K562 (cell line): ENCODE measurements at regions not wholly inside any gene's neighbourhood (a gene's known extent, or its start where the extent isn't known, plus 50 kb on each side); places are given as distances from the start of the nearest gene placed in this dataset.

Experiments used
- AFF1 ChIP-seq, 2 experiments: fragments of 450-650 bp; IDR thresholded peaks; 2 replicates each; pipeline ENCODE4 v1.6.1; 2018; ENCODE audit warnings: mild to moderate bottlenecking in 2 of 2, low read depth in 1 of 2; ENCODE audit not compliant: partially characterized antibody in 2 of 2
- ATF3 ChIP-seq, 2 experiments: fragments of 450-650 bp in 1 of 2; sonication (generic) in 1 of 2; formaldehyde crosslinking in 1 of 2; IDR thresholded peaks in 1 of 2; conservative IDR thresholded peaks in 1 of 2; 2 replicates each; pipeline versions ENCODE4 v1.6.1 to v1.8.1; 2016 to 2023; ENCODE audit warnings: mild to moderate bottlenecking in 2 of 2, moderate library complexity in 2 of 2, inconsistent platforms in 1 of 2, missing genetic modification reagents in 1 of 2
- ATF7 ChIP-seq: fragments of 450-650 bp; IDR thresholded peaks from 2 replicates; pipeline ENCODE4 v1.7.1; 2014; ENCODE audit warnings: mild to moderate bottlenecking, moderate library complexity
- HCFC1 ChIP-seq: IDR thresholded peaks from 2 replicates; pipeline ENCODE4 v1.6.1; 2012; ENCODE audit warnings: low read depth, low read length, improper control_type of control experiment
- ILK ChIP-seq: fragments of 450-650 bp; IDR thresholded peaks from 2 replicates; pipeline ENCODE4 v1.6.1; 2016; ENCODE audit warnings: missing genetic modification characterization, low read depth, mild to moderate bottlenecking, missing compliant biosample characterization, moderate library complexity, borderline replicate concordance
- NCOA2 ChIP-seq, 2 experiments: fragments of 450-650 bp; IDR thresholded peaks; 2 replicates each; pipeline ENCODE4 v1.6.1; 2018; ENCODE audit warnings: mild to moderate bottlenecking in 2 of 2, moderate library complexity in 1 of 2; ENCODE audit not compliant: partially characterized antibody in 2 of 2
- PHF21A ChIP-seq: fragments of 450-650 bp; IDR thresholded peaks from 2 replicates; pipeline ENCODE4 v1.6.1; 2017; ENCODE audit warnings: low read depth, borderline replicate concordance
- PRMT5 ChIP-seq: sonication (generic); formaldehyde crosslinking; IDR thresholded peaks from 2 replicates; pipeline ENCODE4 v1.5.0; 2020; ENCODE audit warnings: missing genetic modification reagents
- TCF7 ChIP-seq: sonication (generic); IDR thresholded peaks from 2 replicates; pipeline ENCODE4 v1.6.1; 2016; ENCODE audit warnings: antibody characterized with exemption, borderline replicate concordance

DNA sequence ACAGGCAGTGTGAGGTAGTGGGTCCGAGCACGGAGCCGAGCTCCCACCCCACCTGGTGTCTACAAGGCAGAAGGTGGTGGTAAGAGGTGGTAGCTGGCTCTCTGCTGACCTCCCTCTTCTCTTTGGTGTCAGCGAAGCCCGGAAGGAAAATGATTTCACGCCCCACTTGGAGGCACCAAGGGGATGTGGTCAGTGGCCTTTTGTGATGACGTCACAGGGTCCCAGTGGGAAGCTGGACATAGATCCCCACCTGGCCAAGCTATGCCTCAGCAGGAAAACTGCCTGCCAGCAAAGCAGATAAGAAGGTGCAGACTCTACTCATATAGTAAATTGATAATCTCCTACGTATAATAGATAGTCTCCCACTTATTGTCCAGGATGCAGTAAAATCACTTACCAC is 183.7 kb upstream of the ALKAL2 start (continued):
- no peak for TF ChIP-seq AFF1 (IDR thresholded peaks at IDR 0.05; ENCODE audit: low read depth in 1 of 2, partially characterized antibody in 2 of 2)
- peak; percentile 58; the same call in 1 of the 2 replicates for TF ChIP-seq ATF7
- no peak for TF ChIP-seq PRMT5
- no peak for TF ChIP-seq PHF21A
- TF ChIP-seq ATF3 (IDR thresholded peaks at IDR 0.05), result peak; percentile 48; the same call in 1 of the 2 replicates
- TF ChIP-seq ATF3 (CRISPR knock-in tag; conservative IDR thresholded peaks at IDR 0.05), result no peak
- TF ChIP-seq NCOA2 (IDR thresholded peaks at IDR 0.05; ENCODE audit: partially characterized antibody in 2 of 2), result no peak
- TF ChIP-seq TCF7, result no peak
- TF ChIP-seq ILK (tag), result no peak
- no peak for TF ChIP-seq HCFC1
